ENCODE measurements at regions not wholly inside any gene's neighbourhood (a gene's known extent, or its start where the extent isn't known, plus 50 kb on each side); places are given as distances from the start of the nearest gene placed in this dataset.

DNA sequence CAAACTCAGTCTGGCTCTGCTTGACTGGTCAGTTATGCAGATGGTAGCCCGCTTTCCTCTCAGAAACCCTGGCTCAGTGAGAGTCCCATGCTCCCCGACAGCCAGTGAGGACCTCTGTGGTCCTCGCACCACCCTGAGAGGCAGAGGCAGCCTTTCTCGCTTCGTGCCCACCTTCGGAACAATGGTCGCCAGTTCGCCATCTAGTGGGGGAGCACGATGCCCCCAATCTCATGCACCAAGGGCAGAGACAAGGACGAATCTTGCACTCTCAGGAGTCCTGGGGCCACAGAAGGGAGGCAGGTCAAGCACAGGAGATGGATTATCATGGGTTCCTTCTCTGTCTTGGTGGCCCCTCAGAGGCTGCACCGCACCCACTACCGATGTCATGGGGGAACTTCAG is 75.2 kb downstream of the RHCG start:
- H3K4me3 Mint-ChIP-seq, result no peak overlapping the region
- intact Hi-C loops (cut with micrococcal nuclease), result no loop called here
- no peak for DNase-seq
- no peaks in the 10 kb centered on the region for H3K36me3 Mint-ChIP-seq (ENCODE audit: low read depth)
- H3K27me3 Mint-ChIP-seq (ENCODE audit: low read depth), result peaks cover 32% of the 10 kb centered on the region
- peaks cover under 1% of the 10 kb centered on the region for H3K4me1 Mint-ChIP-seq (ENCODE audit: low read depth)
- H3K27ac Mint-ChIP-seq, result no peak overlapping the region
- H3K9me3 Mint-ChIP-seq, result no peaks in the 10 kb centered on the region
- CTCF ChIA-PET, result interaction anchor here (5.1 kb wide), 1 partner anchor 63 kb away, joined by 51 read pairs; no protein-coding TSS in a partner anchor

DNA sequence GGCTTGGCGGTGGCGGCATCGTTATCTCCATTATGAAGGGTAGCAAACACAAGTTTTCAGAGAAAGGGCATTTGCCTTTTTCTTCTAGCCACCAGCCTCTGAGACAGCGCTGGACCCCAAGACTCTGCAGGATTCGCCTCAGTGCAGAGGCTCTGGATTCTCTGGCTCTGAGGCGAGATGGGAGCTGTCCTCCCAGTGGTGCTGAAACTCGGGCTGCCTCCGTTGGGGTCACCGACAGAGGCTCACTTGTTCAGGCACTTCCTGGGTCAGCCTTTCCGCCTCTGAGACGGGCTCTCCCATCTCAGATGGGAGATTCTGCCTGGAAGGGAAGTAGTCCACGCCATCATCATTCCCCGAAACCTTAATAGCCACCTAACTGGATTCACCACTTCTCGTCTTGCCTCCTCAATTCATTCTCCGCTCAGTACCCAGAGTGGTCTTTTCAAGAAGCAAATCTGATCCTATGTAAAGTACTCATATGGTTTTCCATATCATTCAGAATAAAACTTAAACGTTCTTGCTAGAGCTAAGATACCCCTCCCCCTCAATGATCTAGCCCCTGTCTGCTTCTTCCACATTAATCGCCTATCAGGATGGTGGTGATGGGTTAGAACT is 76.9 kb downstream of the RHCG start:
- Mint-ChIP-seq H3K36me3 (ENCODE audit: low read depth) (no peaks in the 10 kb centered on the region), H3K27ac (no peak overlapping the region), H3K4me3 (no peak overlapping the region), H3K27me3 (ENCODE audit: low read depth) (peaks cover 46% of the 10 kb centered on the region), H3K4me1 (ENCODE audit: low read depth) (peaks cover 4% of the 10 kb centered on the region), H3K9me3 (no peaks in the 10 kb centered on the region)
- peak; percentile 74 for DNase-seq
- intact Hi-C loops (cut with micrococcal nuclease), result no loop called here
- CTCF ChIA-PET, result interaction anchor here (1.2 to 5.1 kb wide), 4 partner anchors 10 to 61 kb away, joined by 3 to 51 read pairs (median 22); no protein-coding TSS in a partner anchor

DNA sequence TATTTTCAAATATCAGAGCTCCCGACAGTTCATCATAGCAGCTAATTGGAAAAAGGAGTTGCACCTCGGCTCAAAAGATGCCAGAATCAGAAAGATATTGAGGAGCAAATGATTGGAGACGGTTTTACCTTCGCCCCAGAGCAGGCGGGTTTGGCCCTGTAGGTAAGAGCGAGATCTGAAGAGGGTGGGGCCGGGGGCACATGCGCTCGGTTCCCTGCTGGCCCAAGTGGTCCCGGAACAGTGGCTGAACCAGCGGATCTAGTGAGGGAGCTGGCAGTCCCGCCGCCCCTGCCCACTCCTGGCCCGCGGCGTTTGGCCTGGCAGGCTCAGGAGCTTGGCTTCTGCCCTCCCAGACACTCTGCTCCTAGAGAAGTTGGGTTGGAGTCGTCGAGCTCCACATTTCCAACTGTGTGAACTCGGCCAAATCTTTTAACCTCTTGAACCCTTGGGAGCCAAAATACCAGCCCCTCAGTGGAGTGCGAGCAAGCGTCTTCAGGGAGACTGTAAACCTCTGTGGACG is 79.1 kb downstream of the RHCG start:
- Mint-ChIP-seq H3K4me3 (no peak overlapping the region), H3K27me3 (ENCODE audit: low read depth) (peaks cover 62% of the 10 kb centered on the region), H3K27ac (no peak overlapping the region), H3K36me3 (ENCODE audit: low read depth) (no peaks in the 10 kb centered on the region), H3K4me1 (ENCODE audit: low read depth) (peaks cover 5% of the 10 kb centered on the region), H3K9me3 (no peaks in the 10 kb centered on the region)
- CTCF ChIA-PET, result interaction anchor here (1.0 to 5.1 kb wide), 17 partner anchors 8 to 144 kb away, joined by 3 to 51 read pairs (median 4); no protein-coding TSS in a partner anchor
- no peak for DNase-seq
- intact Hi-C loops (cut with micrococcal nuclease), result no loop called here

DNA sequence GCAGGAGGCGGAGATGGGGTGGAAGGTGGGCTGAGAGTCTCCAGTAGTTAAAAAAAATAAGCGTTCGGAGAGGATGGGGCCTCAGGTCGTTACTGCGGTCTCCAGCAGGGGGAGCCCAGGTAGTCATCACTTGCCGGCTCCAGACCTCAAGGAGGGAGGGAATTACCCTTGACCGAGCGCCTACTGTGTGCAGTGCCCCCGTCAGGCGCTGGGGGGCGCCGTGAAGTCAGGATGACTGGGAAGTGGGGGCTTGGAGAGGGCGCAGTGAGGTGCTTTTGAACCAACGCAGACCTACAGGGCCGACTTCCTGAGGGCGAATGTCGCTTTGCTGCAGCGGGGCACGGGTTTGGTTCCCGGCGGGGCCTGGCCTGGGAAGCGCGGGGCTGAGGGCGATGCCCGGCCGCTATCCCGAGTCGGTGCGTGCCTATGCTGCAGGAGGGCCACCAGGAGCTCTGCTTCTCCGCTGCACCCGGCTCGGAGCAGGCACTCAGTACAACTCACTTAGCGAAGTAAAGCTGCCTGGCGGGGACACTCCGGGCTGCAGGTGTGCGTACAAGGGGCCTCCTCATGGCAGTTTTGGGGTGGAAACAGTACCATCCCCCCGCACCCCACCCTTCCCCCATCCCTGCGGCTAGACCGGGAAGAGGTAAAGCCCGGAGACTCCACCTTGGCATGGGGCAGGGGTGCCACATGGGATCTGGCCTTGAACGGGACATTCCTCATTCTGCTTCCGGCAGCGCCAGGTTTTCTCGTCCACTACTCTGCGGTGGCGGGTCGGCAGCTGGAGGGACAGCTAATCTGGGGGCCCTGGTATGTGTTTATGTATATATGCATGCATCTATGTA is 79.8 kb downstream of the RHCG start:
- Mint-ChIP-seq H3K4me1 (ENCODE audit: low read depth) (peaks cover 10% of the 10 kb centered on the region), H3K27me3 (ENCODE audit: low read depth) (peaks cover 69% of the 10 kb centered on the region), H3K27ac (no peak overlapping the region), H3K36me3 (ENCODE audit: low read depth) (no peaks in the 10 kb centered on the region), H3K4me3 (no peak overlapping the region), H3K9me3 (no peaks in the 10 kb centered on the region)
- peak; percentile 92 for DNase-seq
- intact Hi-C loops (cut with micrococcal nuclease), result loop anchor here (1.0 kb wide), 3 partner anchors 14 to 58 kb away; no protein-coding TSS in a partner anchor
- CTCF ChIA-PET, result interaction anchor here (1.0 to 5.1 kb wide), 17 partner anchors 9 to 142 kb away, joined by 3 to 51 read pairs (median 5); no protein-coding TSS in a partner anchor

DNA sequence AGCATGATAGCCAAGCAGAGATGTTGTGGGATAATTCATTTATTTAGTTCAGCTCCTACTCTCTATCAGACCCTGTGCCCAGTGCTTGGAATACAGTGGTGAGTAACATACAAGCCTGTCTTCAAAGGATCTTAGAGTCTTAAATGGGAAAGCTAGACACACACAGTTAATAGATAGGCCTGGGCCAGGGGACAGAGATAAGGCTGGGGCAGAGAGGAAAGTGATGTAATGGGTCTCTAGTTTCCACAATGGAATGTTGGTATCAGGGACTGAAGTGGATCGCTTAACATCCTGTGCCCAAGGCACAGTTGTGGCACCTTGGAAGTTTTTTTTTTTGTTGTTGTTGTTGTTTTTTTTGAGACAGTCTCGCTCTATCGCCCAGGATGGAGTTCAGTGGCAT is 79.9 kb upstream of the POLG start:
- Mint-ChIP-seq H3K27me3 (ENCODE audit: low read depth) (peaks cover 82% of the 10 kb centered on the region), H3K27ac (no peak overlapping the region), H3K4me1 (ENCODE audit: low read depth) (peaks cover 24% of the 10 kb centered on the region), H3K4me3 (no peak overlapping the region), H3K36me3 (ENCODE audit: low read depth) (no peaks in the 10 kb centered on the region), H3K9me3 (no peaks in the 10 kb centered on the region)
- DNase-seq, result no peak
- intact Hi-C loops (cut with micrococcal nuclease), result no loop called here
- CTCF ChIA-PET, result interaction anchor here (0.6 to 2.8 kb wide), 10 partner anchors 11 to 71 kb away, joined by 3 to 18 read pairs (median 4); no protein-coding TSS in a partner anchor

DNA sequence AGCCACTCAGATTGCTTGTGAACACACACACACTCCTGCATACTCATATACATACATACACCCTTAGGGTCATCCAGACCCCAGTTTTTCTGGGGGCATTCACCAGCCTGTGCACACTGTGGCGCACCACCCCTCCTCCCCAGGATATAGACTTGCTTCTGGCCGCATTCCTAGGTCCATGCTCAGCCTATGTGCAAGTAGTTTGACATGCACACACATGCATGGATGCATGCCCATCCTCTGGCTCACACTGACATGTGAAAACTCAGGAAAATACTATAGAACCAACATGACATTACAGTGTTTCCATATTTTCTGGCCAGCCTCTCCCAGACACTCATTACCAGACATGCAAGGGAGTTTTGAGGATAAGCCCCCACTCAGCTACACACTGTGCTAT is 79.3 kb upstream of the POLG start:
- DNase-seq, result no peak
- CTCF ChIA-PET, result interaction anchor here (1.0 to 2.8 kb wide), 7 partner anchors 15 to 55 kb away, joined by 3 to 18 read pairs (median 5); no protein-coding TSS in a partner anchor
- Mint-ChIP-seq H3K27ac (no peak overlapping the region), H3K9me3 (no peaks in the 10 kb centered on the region), H3K4me1 (ENCODE audit: low read depth) (peaks cover 31% of the 10 kb centered on the region), H3K4me3 (no peak overlapping the region), H3K36me3 (ENCODE audit: low read depth) (no peaks in the 10 kb centered on the region), H3K27me3 (ENCODE audit: low read depth) (peaks cover 85% of the 10 kb centered on the region)
- intact Hi-C loops (cut with micrococcal nuclease), result no loop called here

DNA sequence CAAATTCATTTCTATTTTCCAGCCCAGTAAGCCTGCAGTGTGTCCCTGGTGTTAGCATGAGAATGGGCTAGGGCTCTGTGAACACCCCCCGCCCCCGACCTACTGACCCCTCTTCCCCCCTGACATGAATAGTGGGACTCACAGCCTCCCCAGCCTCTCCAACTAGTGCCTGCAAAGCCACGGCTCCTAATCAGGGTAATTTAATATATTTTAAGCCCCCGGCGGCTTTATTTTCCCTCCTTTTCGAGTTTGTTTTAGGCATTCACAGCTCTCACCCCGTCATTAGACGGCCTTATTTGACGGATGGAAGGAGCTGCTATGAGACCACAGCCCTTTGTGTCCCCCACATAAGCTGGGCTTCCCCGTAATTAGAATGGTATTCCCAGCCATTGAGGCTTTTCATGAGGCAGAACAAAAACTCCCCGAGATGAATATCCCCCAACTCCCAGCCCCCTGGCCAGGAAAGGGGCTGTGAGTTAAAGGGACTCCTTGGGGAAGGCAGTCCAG is 78.3 kb upstream of the POLG start:
- intact Hi-C loops (cut with micrococcal nuclease), result no loop called here
- Mint-ChIP-seq H3K27ac (no peak overlapping the region), H3K4me3 (no peak overlapping the region), H3K36me3 (ENCODE audit: low read depth) (no peaks in the 10 kb centered on the region), H3K9me3 (no peaks in the 10 kb centered on the region), H3K27me3 (ENCODE audit: low read depth) (peaks cover 92% of the 10 kb centered on the region), H3K4me1 (ENCODE audit: low read depth) (peaks cover 40% of the 10 kb centered on the region)
- no peak for DNase-seq
- CTCF ChIA-PET, result no interaction called here

DNA sequence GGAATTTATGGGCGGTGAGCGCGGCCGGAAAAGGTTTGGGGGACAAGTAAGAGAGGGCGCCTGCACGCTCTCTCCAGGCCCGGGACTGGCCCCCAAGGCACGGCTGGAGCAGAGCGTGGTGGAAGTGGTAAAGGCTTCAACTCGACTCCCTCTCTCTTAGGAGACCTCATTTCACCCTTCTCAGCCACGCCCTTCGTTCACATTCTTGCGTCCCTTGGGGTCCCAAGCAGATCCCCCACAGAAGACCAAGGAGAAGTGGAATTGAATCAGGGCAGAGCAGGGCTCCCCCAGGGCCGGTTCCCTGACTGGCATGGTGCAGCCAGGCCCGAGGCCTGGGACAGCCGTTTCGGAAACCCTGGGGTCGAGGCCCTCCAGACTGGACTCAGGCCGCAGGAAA is 75.4 kb upstream of the POLG start:
- no peaks in the 10 kb centered on the region for H3K36me3 Mint-ChIP-seq (ENCODE audit: low read depth)
- intact Hi-C loops (cut with micrococcal nuclease), result no loop called here
- CTCF ChIA-PET, result no interaction called here
- no peak overlapping the region for H3K27ac Mint-ChIP-seq
- no peaks in the 10 kb centered on the region for H3K9me3 Mint-ChIP-seq
- H3K4me3 Mint-ChIP-seq, result no peak overlapping the region
- peaks cover 55% of the 10 kb centered on the region for H3K4me1 Mint-ChIP-seq (ENCODE audit: low read depth)
- DNase-seq, result no peak
- peaks cover 99% of the 10 kb centered on the region for H3K27me3 Mint-ChIP-seq (ENCODE audit: low read depth)

DNA sequence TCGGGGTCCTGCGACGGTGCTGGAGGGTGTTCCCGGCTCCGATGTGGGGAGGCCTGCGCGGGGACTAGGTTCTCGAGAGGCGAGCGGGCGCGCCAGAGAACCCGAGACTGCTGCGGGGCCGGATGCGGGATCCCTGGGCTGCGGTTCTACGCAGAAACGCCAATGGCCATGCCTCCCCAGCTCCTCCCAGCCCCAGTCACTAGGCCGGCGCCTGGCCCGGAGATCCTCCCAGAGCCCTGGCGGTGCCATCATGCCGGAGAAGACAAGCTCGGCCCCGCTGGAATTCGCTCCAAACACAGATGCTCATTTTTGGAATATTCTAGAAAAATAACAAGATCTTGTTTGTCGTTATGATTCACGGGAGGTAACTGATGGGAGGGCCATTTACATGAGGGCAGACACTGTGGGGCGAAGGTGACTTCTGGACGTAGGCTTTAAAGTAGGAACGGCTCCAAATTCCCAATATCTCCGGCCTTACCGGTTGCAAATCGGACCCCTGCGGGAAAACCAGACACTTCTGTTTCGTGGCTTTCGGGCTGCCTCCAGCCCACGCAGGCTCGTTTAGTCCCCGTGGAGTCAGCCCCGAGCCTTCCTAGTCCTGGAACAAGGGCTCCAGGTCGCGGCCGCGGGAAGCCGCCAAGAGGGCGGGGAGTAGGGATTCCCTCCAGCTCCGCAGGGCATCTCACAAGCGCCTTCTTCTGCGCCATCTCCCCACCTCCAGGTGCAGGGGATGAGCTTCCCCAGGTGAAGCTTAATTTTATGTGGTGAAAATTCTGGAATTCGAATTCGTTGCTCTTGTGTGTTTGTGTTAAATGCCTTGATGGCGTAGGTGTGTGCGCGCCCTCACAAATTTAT is 74.8 kb upstream of the POLG start:
- H3K27ac Mint-ChIP-seq, result no peak overlapping the region
- H3K27me3 Mint-ChIP-seq (ENCODE audit: low read depth), result peaks cover 98% of the 10 kb centered on the region
- no peak for DNase-seq
- H3K4me3 Mint-ChIP-seq, result peak overlapping the region; percentile 74
- H3K36me3 Mint-ChIP-seq (ENCODE audit: low read depth), result no peaks in the 10 kb centered on the region
- intact Hi-C loops (cut with micrococcal nuclease), result no loop called here
- CTCF ChIA-PET, result interaction anchor here (1.2 to 1.6 kb wide), 3 partner anchors 8 to 41 kb away, joined by 3 to 7 read pairs (median 4); no protein-coding TSS in a partner anchor
- H3K9me3 Mint-ChIP-seq, result no peaks in the 10 kb centered on the region
- H3K4me1 Mint-ChIP-seq (ENCODE audit: low read depth), result peaks cover 55% of the 10 kb centered on the region

DNA sequence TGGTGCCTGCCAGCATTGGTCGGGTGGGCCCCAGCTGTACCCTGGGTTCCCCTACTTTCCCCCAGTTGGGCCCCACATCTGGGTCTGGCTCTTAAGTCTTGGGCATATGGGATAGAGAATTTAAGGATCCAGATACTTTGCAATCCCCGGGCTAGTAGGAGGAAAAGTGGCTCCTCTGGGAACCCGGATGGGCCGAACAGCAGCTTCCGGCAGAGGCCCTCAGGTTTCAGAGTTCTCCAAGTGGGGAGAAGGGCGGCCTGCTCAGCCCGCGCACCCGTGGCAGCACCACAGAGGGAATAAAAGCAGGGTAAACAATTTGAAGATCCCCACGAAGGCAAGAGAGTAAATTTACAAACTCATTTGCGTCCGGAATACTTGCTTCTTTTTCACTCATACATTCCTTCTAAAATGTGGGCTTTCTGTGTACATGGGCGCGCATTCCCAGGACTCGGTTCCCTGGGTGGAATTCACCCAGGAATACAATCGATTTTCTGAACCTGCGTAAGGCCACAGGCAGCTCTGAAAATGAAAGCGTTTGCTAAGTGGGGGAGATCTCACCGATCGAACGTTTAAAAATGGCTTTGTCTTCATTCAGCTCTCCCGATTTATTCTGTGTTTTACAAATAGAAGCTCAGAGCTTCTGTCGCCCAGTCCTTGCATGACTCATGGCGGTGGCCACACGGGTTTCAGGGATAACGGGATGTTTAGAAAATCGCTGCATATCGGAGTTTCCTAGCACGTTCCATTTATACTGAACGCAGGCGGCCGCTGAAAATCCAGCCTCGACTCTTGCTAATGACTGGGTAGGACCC is 74.0 kb upstream of the POLG start:
- CTCF ChIA-PET, result interaction anchor here (1.1 to 1.6 kb wide), 5 partner anchors 9 to 40 kb away, joined by 3 to 7 read pairs (median 3); no protein-coding TSS in a partner anchor
- Mint-ChIP-seq H3K4me1 (ENCODE audit: low read depth) (peaks cover 55% of the 10 kb centered on the region), H3K27me3 (ENCODE audit: low read depth) (peaks cover 97% of the 10 kb centered on the region), H3K9me3 (no peaks in the 10 kb centered on the region), H3K4me3 (peak overlapping the region; percentile 74), H3K27ac (no peak overlapping the region), H3K36me3 (ENCODE audit: low read depth) (no peaks in the 10 kb centered on the region)
- intact Hi-C loops (cut with micrococcal nuclease), result no loop called here
- no peak for DNase-seq

Data from activated naive CD4-positive, alpha-beta T cell treated with anti-CD3 and anti-CD28 coated beads for 36 hours (primary cell).